Right atrium auricular region (tissue), 2 donors: ENCODE measurements at regions not wholly inside any gene's neighbourhood (a gene's known extent, or its start where the extent isn't known, plus 50 kb on each side); places are given as distances from the start of the nearest gene placed in this dataset.
"Not testable (repeated sequence)": the region's sequence is repeated elsewhere in the genome, so short reads cannot be mapped to it uniquely, and the experiment has no call there.

Experiments
- DNase-seq: peaks from one replicate; pipeline ENCODE4 v3.0.0-alpha.2; 2019; ENCODE audit warnings: low spot score
- H3K27ac ChIP-seq, 2 donors: fragments of 200-600 bp; sonication (generic); 1 replicate in 1 of 2; 2 replicates in 1 of 2; pipeline ENCODE4 v1.5.1; 2016 to 2019
- H3K27me3 ChIP-seq, 2 donors: fragments of 200-600 bp; sonication (generic); one replicate each; pipeline versions ENCODE4 v1.5.1 to v1.6.0; 2017 to 2019
- H3K36me3 ChIP-seq: fragments of 200-600 bp; sonication (generic); one replicate; pipeline ENCODE4 v1.5.1; 2016
- H3K4me1 ChIP-seq, 2 donors: fragments of 200-600 bp; sonication (generic); one replicate each; pipeline versions ENCODE4 v1.5.1 to v1.6.0; 2017 to 2019
- H3K4me3 ChIP-seq, 2 donors: fragments of 200-600 bp; sonication (generic); 1 replicate in 1 of 2; 2 replicates in 1 of 2; pipeline ENCODE4 v1.5.1; 2017 to 2019; ENCODE audit warnings: mild to moderate bottlenecking in 1 of 2, moderate library complexity in 1 of 2
- H3K9me3 ChIP-seq, 2 donors: fragments of 200-600 bp; sonication (generic); one replicate each; pipeline ENCODE4 v1.5.1; 2019
- CTCF ChIP-seq, 2 donors: fragments of 200-600 bp; sonication (generic); IDR thresholded peaks; one replicate each; pipeline ENCODE4 v1.5.1; 2019; ENCODE audit warnings: antibody characterized with exemption in 2 of 2

DNA sequence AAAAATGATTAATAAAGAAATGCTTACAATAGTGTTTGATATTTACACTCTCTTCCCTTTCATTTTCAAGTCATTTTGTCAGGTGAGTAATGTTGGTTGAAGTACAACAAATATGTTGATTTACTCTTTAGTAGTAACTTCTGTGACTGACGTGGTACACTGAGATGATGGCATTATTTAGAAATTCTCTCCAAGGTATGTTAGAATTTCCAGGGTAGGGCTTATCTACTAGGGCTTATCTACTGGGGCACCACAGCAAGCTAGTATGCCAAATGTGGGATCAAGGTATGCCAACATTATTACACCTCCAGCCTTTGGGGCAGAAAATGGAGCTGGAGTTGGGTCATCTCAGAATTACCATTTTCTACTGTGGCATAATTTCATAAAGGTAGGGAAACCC lies 157.4 kb upstream of the AGTR1 start:
- no peak for TF ChIP-seq CTCF (IDR thresholded peaks at IDR 0.05)
- Histone ChIP-seq H3K27me3 (no peaks in the 10 kb centered on the region), H3K4me1 (peaks cover 0 to 4% of the 10 kb centered on the region in 2 donors), H3K9me3 (no peaks in the 10 kb centered on the region), H3K36me3 (no peaks in the 10 kb centered on the region), H3K27ac (no peak overlapping the region), H3K4me3 (no peak overlapping the region)
- DNase-seq: no peak

- H3K4me1 ChIP-seq: peaks cover 0 to 4% of the 10 kb centered on the region in 2 donors
- no peaks in the 10 kb centered on the region for H3K36me3 ChIP-seq
- no peak overlapping the region for H3K27ac ChIP-seq
- no peak for DNase-seq
- no peaks in the 10 kb centered on the region for H3K27me3 ChIP-seq
- no peak overlapping the region for H3K4me3 ChIP-seq
- TF ChIP-seq CTCF (IDR thresholded peaks at IDR 0.05): no peak
- H3K9me3 ChIP-seq: no peaks in the 10 kb centered on the region
Measured at GRCh38 chr3:148540851-148541250, 156.9 kb upstream of the AGTR1 start.

DNA sequence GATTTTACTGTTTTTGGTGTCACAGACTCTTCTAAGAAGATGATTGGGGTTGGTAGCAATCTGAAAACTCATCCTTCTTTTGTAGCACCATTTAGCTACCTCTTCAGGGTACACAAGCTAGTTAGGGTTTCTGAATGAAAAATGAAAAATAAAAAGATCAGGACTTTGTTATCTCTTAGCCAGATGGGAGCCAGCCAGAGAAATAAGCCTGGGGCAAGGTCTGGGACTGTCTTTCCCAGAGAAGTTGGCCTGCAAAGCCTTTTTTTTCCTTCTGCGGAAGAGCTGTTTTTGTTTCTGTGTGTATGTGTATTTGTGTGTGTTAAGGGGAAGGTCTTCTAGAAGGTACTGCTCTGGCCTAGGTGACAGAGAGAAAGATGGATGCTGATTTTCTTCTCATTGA lies 150.7 kb upstream of the AGTR1 start:
- no peaks in the 10 kb centered on the region for H3K36me3 ChIP-seq
- no peaks in the 10 kb centered on the region for H3K4me1 ChIP-seq
- no peaks in the 10 kb centered on the region for H3K27me3 ChIP-seq
- no peak for DNase-seq
- no peaks in the 10 kb centered on the region for H3K9me3 ChIP-seq
- TF ChIP-seq CTCF (IDR thresholded peaks at IDR 0.05): no peak
- no peak overlapping the region for H3K4me3 ChIP-seq
- H3K27ac ChIP-seq: no peak overlapping the region

- Histone ChIP-seq H3K27me3 (no peaks in the 10 kb centered on the region), H3K9me3 (no peaks in the 10 kb centered on the region), H3K36me3 (no peaks in the 10 kb centered on the region), H3K4me3 (no peak overlapping the region), H3K27ac (no peak overlapping the region), H3K4me1 (no peaks in the 10 kb centered on the region)
- DNase-seq: no peak
- TF ChIP-seq CTCF (IDR thresholded peaks at IDR 0.05): no peak
Measured at GRCh38 chr3:148551767-148552260, 145.9 kb upstream of the AGTR1 start.

DNA sequence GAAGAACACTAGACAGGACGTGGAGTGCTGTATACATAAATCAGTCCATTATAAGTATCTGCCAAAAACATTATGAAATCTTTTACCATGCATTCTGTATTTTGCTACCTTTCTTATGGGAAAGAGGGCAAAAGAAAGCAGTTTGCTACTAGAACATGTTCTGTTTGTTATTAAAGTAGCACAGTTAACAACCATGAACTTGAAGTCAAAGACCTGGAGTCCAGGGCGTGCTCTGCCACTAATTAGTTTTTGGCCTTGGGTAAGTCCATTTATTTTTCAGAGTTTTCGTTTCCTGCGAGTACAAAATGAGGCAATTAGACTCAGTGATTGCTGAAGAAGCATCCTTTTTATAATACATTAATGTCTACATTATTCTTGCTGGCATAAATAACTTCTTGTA lies 143.3 kb upstream of the AGTR1 start:
- Histone ChIP-seq H3K4me3 (no peak overlapping the region), H3K27me3 (no peaks in the 10 kb centered on the region), H3K36me3 (no peaks in the 10 kb centered on the region), H3K27ac (no peak overlapping the region), H3K9me3 (no peaks in the 10 kb centered on the region), H3K4me1 (no peaks in the 10 kb centered on the region)
- TF ChIP-seq CTCF (IDR thresholded peaks at IDR 0.05): no peak
- no peak for DNase-seq

DNA sequence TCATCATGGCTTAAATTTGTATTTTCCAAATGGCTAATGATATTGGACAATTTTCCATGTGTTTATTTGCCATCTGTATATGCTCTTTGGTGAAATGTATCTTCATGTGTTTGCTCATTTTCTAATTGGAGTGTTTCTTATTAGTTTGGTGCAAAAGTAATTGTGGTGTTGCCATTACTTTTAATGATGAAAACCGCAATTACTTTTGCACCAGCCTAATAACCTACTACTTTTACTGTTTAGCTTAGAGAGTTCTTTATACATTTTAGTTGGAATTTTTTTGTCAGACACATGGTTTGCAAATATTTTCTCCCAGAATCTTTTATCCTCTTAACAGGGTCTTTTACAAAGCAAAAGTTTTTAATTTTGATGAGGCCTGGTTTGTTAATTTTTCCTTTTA lies 141.0 kb upstream of the AGTR1 start:
- no peak for TF ChIP-seq CTCF (IDR thresholded peaks at IDR 0.05)
- no peak overlapping the region for H3K27ac ChIP-seq
- no peaks in the 10 kb centered on the region for H3K9me3 ChIP-seq
- no peak for DNase-seq
- H3K27me3 ChIP-seq: no peaks in the 10 kb centered on the region
- H3K4me1 ChIP-seq: no peaks in the 10 kb centered on the region
- H3K4me3 ChIP-seq: no peak overlapping the region
- no peaks in the 10 kb centered on the region for H3K36me3 ChIP-seq

DNA sequence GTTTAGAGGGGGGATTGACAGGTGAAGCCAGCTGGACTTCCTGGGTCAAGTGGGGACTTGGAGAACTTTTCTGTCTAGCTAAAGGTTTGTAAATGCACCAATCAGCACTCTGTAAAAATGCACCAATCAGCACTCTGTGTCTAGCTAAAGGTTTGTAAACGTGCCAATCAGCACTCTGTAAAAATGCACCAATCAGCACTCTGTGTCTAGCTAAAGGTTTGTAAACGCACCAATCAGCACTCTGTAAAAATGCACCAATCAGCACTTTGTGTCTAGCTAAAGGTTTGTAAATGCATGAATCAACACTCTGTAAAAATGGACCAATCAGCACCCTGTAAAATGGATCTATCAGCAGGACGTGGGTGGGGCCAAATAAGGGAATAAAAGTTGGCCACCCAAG lies 120.1 kb upstream of the AGTR1 start:
- DNase-seq: not testable (repeated sequence)

More for the DNA sequence above, 120.1 kb upstream of the AGTR1 start:
- H3K27ac ChIP-seq, H3K36me3 ChIP-seq, H3K4me1 ChIP-seq, H3K9me3 ChIP-seq, H3K27me3 ChIP-seq, H3K4me3 ChIP-seq: not testable (repeated sequence)
